Kidney tubule cell (primary cell): ENCODE measurements at regions not wholly inside any gene's neighbourhood (a gene's known extent, or its start where the extent isn't known, plus 50 kb on each side); places are given as distances from the start of the nearest gene placed in this dataset.
A peak's percentile ranks its signal among the peaks of the same experiment; 100 is the strongest.
"Not testable (repeated sequence)": the region's sequence is repeated elsewhere in the genome, so short reads cannot be mapped to it uniquely, and the experiment has no call there.

ENCODE experiments used
- DNase-seq: peaks from one replicate; pipeline ENCODE4 v3.0.0-alpha.2; 2018; ENCODE audit warnings: low spot score

DNA sequence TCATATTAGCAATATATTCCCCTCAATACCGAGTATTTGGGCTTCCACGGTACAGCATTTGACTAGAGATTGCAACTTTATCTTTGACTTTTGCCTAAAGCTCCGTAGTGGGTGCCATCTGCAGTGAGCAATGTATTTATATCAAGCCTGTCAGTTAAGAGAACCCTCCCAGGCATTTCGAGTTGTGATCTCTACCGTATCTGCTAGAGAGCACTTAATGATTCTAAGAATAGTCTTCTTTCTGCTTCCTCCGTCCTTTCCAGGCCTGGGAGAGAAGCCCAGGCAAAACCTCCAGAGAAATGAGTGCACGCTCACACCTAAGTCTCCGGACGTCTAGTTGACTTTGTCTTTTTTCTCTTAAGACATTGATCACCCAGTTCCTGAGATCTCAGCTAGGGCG lies 210.6 kb downstream of the KLF6 start:
- no peak for DNase-seq

GRCh38 chr10:3573498-3573897 lies 211.5 kb downstream of the KLF6 start:
- no peak for DNase-seq

GRCh38 chr10:3571310-3571825 lies 213.6 kb downstream of the KLF6 start:
- no peak for DNase-seq

DNA sequence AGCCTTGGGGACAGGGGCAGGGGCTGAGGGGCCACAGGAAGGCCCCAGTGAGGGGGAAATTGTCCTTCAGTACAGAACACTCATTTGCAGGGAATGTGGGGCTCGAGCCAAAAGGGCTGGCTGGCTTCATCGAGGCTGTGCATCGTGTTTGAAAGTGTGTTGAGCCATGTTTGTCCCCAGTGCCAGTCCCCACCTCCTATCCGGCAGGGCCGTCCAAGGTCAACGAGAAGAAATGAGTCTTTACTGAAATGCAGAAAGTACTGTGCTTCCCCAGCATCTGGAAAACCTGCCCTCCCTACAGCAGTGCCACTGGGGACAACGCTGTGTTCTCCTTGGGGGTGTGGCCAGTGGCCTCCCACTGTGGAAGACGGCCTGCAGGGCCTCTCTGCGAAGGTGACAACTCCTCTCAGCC lies 214.1 kb downstream of the KLF6 start:
- DNase-seq: no peak

DNA sequence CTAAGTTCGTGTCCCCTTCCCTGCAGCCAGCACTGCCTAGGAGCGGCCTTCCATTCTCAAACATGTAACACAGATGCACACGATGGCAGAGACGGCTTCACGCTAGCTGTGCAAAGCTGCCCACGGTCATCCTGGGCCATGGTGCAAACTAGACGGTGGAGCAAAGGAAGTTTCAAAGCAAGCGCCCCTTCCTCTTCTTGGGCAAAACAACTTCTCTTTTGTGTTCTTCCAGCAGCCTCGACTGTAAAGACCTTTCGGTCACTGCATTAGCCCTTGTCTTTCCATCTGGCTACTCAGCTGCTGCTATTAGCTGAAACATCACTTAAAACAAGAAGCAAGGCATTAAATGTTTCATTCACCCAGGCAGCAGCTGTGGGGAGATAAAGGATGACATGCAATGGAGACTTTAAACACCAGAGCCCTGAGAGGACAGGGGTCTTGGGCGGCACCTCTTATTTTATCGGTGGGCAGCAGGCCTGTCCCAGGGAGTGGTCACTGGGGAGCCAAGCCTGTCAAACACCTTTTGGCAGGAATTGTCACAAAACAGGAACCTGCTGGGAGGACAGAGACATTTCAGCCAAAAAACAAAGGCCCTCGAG lies 214.8 kb downstream of the KLF6 start:
- no peak for DNase-seq

- DNase-seq: no peak
Measured at GRCh38 chr10:3568983-3569382, 216.0 kb downstream of the KLF6 start.

DNA sequence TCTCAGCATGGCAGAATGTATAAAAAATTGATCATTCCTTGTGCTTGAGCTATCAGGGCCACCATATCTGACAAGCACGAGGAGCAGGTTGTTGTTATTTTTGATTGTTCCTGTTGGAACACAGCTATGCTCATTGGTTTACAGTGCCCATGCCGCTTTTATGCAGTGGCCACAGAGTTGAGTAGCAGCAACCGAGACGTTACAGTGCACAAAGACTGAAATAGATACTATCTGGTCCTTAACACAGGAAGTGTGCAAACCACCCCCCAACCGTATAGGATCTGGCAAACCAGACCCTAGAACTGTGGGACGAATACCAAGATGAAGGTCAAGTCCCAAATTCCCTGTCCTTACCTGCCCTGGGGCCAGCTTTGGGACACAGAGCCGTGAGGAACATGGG lies 216.6 kb downstream of the KLF6 start:
- no peak for DNase-seq

GRCh38 chr10:3567291-3567963 lies 217.6 kb downstream of the KLF6 start:
- DNase-seq: no peak

GRCh38 chr10:3566627-3567026 lies 218.4 kb downstream of the KLF6 start:
- no peak for DNase-seq

GRCh38 chr10:3564346-3565002 lies 220.5 kb downstream of the KLF6 start:
- peak; percentile 13 for DNase-seq

DNA sequence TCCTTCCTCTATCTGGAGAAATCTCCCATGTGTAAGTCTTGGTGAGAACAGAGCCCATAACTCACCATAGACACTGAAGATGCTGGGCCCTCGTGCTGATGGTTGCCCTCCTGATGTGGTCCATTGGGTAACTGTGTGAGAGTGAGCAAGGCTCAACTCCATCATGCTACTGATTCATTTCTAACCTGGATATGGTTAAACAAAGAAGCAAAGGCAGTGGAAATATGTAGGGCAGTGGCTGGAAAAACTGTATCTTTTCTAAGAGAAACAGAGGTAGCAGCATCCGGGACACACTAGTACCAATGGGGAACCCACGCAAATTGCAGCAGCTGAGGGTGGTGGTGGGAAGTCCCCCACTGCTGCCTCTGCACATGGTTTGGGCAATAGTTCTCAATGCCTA lies 221.7 kb downstream of the KLF6 start:
- DNase-seq: no peak

- not testable (repeated sequence) for DNase-seq
Measured at GRCh38 chr10:3560628-3561027, 224.4 kb downstream of the KLF6 start.

DNA sequence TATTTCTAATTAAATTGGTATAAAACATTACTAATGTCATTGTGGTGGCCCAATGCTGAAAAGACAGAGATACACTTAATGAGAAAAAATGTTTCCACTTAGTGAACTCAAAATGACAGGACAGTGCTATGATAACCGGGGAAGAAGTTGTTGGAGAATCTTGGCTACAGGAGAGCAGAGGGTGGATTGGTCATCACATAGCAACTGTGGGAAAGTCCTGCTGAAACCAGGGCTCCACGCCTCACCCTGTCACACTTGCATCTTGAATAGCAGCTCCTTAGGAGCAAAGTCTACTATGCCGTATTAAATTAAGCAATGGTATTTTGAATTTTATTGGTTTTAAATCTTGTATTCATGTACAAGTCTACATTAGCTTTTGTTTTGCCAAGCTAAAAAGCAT lies 225.5 kb downstream of the KLF6 start:
- DNase-seq: peak; percentile 49

GRCh38 chr10:3559011-3559410 lies 226.0 kb downstream of the KLF6 start:
- peak; percentile 36 for DNase-seq

DNA sequence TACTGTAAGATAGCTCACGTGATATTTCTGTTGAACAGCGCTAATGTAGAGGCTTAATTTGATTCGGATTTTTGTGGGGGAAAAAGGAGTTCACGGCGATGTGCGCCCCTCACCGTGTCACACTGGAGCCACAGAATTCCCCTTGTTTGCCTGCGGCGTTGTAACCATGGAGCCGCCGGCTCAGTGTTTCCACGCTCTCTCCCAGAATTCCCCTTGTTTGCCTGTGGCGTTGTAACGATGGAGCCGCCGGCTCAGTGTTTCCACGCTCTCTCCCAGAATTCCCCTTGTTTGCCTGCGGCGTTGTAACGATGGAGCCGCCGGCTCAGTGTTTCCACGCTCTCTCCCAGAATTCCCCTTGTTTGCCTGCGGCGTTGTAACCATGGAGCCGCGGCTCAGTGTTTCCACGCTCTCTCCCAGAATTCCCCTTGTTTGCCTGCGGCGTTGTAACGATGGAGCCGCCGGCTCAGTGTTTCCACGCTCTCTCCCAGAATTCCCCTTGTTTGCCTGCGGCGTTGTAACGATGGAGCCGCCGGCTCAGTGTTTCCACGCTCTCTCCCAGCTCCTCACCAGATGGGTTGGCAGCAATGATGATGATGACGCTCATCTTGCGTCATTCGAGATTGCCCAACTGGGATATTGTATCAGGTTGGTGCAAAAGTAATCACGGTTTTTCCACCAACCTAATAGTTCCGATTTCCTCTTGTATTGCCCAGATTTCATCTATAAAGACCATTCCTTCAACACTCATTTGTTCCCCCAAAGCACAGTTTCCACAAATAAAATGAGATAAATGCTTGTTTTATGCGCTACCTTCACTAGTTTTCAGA lies 228.6 kb downstream of the KLF6 start:
- DNase-seq: not testable (repeated sequence)

GRCh38 chr10:3554121-3554522 lies 230.9 kb downstream of the KLF6 start:
- DNase-seq: no peak

DNA sequence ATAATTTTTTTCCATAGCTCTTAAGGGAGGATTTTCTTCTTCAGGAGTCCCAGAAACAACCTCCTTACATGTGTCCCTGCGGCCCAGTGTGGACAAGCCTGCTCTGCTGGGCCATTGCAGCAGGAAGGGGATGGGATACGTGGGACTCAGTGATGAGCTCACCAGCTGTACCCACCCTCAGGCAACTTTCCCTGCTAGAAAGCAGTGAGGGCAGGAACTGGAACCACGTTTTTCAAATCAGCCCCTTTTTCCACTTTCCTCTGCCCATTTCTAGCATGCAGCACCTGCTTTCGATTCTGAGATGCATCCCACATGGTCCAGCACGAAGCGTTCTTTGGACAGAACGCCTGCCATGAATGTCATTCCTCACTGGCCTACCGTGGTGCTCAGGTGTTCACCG lies 232.7 kb downstream of the KLF6 start:
- no peak for DNase-seq

DNA sequence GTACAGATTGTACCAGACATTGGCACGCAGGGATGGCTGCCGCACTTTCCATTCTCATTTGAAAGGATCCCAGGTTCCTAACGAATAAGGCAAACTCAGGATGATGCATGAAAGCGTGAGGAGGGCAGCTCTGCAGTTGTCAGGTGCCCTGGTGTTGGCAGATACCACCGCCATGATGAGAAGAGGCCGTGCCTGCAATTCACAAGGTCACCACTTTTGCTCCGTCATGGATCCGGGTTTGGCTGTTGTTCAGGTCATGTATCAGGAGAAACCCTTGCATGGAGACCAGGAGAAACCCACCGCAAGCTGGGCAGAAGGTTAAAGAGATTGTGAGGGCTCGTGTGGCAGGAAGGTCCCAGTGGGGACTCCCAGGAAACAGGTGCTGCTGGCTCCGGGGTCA lies 233.2 kb downstream of the KLF6 start:
- no peak for DNase-seq

- DNase-seq: no peak
Measured at GRCh38 chr10:3549118-3549517, 235.9 kb downstream of the KLF6 start.

GRCh38 chr10:3548702-3549101 lies 236.3 kb downstream of the KLF6 start:
- DNase-seq: peak; percentile 54

GRCh38 chr10:3548076-3548475 lies 236.9 kb downstream of the KLF6 start:
- no peak for DNase-seq

DNA sequence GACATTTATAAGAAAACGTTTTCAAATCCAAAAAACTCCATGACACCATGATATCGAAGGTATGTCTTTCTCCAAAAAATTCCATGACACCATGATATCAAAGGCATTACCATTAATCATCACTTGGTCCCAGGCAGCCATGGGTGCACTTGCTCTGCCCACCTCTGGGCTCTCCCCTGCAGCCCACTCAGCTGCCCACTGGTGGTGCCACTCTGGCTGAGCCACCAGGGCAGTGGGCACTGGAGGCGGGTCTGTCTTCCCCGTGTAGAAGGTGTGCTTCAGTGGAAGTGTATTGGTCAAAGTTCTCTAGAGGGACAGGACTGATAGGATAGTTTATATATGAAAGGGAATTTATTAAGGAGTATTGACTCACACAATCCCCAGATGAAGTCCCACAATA lies 240.4 kb downstream of the KLF6 start:
- no peak for DNase-seq
